Sciatic nerve (tissue), 2 donors: ENCODE measurements at regions not wholly inside any gene's neighbourhood (a gene's known extent, or its start where the extent isn't known, plus 50 kb on each side); places are given as distances from the start of the nearest gene placed in this dataset.

Source experiments
- ATAC-seq: fragments of 200-7000 bp; cut with Tn5 transposase; one replicate; pipeline ENCODE4 v1.9.1; 2020; ENCODE audit warnings: mild to moderate bottlenecking, moderate library complexity
- DNase-seq: peaks from one replicate; pipeline ENCODE4 v3.0.0-alpha.2; 2020; ENCODE audit warnings: low spot score
- intact Hi-C: fragments of 100-400 bp; cut with DNase I; formaldehyde crosslinking; loops from one replicate; pipeline ENCODE4 v1.14.2; 2022
- donor health status: DM: no; HTN: no; CAD: no.
- donor health status: DM: no; HTN: no; CAD: no.

- ATAC-seq (no peak), DNase-seq (no peak)
- intact Hi-C loops, result no loop called here
These were observed 684.9 kb upstream of the KIF2B start for GRCh38 chr17:53137869-53138268.

GRCh38 chr17:53135969-53136368 is 686.8 kb upstream of the KIF2B start:
- ATAC-seq, result no peak
- DNase-seq, result no peak
- intact Hi-C loops, result no loop called here

- ATAC-seq, result no peak
- DNase-seq, result no peak
- intact Hi-C loops, result no loop called here
These were observed 688.2 kb upstream of the KIF2B start for GRCh38 chr17:53134548-53134947.

GRCh38 chr17:53133876-53134275 is 688.9 kb upstream of the KIF2B start:
- ATAC-seq (no peak), DNase-seq (no peak)
- intact Hi-C loops, result no loop called here

DNA sequence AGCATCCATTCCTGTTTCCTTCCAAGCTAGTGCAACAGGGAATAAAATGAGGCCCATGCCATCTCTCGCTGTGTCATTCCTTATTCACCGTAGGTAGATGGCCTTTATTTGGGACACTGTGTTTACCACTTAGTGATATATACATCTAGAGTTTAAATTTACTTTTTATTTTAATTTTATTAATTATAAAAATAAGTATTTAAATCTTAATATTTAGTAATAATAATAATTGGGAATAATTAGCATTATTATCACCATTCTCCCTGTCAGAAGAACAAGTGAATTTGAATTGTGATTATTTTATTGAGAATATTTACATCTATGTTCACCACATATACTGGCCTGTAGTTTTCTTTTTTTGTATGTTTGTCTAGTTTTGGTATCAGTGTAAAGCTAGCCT is 692.9 kb upstream of the KIF2B start:
- intact Hi-C loops, result no loop called here
- no peak for ATAC-seq
- DNase-seq, result no peak

DNA sequence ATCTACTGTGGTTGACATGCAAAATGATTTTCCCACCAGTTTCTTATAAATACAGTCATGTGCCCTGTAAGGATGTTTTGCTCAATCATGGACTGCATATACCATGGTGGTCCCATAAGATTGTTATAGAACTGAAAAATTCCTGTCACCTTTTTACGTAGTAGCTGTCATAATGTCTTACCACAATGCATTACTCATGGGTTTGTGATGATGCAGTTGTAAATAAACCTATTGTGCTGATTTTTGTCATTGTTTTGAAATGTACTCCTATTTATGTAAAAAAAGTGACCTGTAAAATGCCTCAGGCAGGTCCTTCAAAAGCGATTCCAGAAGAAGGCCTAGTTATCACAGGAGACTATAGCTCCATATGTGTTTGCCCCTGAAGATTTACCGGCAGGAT is 695.4 kb upstream of the KIF2B start:
- no peak for DNase-seq
- no peak for ATAC-seq
- intact Hi-C loops, result no loop called here

DNA sequence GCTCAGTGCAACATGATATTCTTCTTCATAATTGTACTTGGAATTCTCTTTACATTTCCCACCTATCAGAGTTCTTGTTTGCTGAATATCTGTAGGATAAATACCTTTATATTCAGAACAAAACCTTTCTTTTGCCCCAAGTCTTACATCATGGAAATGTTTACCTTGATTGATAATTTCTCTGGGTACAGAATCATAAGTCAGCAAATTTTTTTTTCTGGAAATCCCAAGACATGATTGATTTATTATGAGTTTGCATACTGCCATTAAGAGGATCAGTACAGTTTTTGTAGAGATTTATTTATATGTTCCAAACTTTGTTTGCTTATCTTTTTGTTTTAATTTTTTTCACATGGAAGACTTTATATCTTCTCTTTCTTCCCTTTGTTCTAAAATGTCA is 699.8 kb upstream of the KIF2B start:
- intact Hi-C loops, result no loop called here

GRCh38 chr17:53119773-53120172 is 703.0 kb upstream of the KIF2B start:
- ATAC-seq, result no peak

More for the DNA sequence above, 699.8 kb upstream of the KIF2B start:
- no peak for DNase-seq
- no peak for ATAC-seq

GRCh38 chr17:53118948-53119347 is 703.8 kb upstream of the KIF2B start:
- ATAC-seq (no peak), DNase-seq (no peak)
- intact Hi-C loops, result no loop called here

More at GRCh38 chr17:53119773-53120172, 703.0 kb upstream of the KIF2B start:
- no peak for DNase-seq
- intact Hi-C loops, result no loop called here

GRCh38 chr17:53106886-53107285 is 715.8 kb upstream of the KIF2B start:
- intact Hi-C loops, result no loop called here
- ATAC-seq (no peak), DNase-seq (no peak)

- ATAC-seq (no peak), DNase-seq (no peak)
- intact Hi-C loops, result no loop called here
These were observed 721.0 kb upstream of the KIF2B start for GRCh38 chr17:53101706-53102105.

DNA sequence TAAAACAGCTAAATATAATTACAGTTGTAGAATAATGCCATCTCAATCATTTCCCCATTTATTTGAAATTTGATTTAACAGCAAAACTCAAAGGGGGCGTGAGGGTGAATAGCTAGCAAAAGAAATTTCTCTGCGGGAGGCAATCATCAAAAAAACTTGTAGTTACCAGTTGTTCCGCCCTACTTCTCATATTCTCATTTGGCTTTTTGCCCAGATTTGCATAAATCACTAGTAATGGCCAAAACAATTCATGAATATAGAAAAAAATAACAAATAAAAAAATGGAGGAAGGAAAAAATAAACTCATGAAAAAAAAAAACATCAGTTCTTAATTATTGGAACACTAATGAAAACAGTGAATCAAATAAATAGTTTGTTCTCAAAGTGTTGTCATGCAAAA is 722.6 kb upstream of the KIF2B start:
- DNase-seq (no peak), ATAC-seq (no peak)
- intact Hi-C loops, result no loop called here

- intact Hi-C loops, result no loop called here
- DNase-seq, result no peak
- no peak for ATAC-seq
These were observed 729.3 kb upstream of the KIF2B start for GRCh38 chr17:53093391-53093790.

DNA sequence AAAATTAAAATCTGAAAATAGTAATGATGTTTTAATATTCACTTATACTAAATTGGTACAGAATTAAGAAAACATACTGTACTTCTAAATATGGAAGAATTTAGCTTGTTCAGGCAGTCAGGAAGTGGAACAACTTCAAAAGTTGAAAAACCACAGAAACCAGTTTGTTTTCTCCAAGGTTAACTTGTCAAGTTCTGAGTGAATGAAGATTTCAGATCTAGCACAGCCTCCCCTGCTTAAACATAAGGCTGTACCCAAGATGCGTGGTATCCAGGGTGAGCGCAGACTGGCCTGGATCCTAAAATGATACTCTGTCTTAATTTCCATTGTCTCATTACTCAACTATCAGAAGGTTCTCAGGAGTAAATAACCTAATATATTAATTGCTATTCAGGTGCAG is 730.7 kb upstream of the KIF2B start:
- intact Hi-C loops, result no loop called here
- no peak for ATAC-seq
- DNase-seq, result no peak

- DNase-seq (no peak), ATAC-seq (no peak)
- intact Hi-C loops, result no loop called here
These were observed 732.0 kb upstream of the KIF2B start for GRCh38 chr17:53090770-53091169.

DNA sequence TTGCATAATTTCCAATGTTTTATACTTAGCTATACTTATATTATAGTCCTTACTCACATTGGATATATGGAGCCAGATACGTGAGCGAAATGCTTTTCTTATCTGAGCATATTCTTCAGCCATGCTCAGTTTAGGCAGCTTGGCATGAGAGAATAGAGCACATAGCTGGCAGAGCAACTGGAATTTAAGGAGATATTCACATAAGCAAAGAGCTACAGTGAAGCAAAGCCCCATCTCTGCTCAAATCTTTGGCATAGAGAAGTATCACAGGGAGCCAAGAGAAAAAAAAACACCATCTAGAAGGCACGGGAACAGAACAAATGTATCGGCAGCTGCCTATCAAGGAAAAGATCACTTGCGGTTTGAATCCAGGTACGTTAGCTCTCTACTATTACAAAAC is 734.2 kb upstream of the KIF2B start:
- intact Hi-C loops, result no loop called here
- no peak for DNase-seq

GRCh38 chr17:53061446-53061845 is 761.3 kb upstream of the KIF2B start:
- DNase-seq (no peak), ATAC-seq (no peak)
- intact Hi-C loops, result no loop called here

More for the DNA sequence above, 734.2 kb upstream of the KIF2B start:
- ATAC-seq, result no peak

DNA sequence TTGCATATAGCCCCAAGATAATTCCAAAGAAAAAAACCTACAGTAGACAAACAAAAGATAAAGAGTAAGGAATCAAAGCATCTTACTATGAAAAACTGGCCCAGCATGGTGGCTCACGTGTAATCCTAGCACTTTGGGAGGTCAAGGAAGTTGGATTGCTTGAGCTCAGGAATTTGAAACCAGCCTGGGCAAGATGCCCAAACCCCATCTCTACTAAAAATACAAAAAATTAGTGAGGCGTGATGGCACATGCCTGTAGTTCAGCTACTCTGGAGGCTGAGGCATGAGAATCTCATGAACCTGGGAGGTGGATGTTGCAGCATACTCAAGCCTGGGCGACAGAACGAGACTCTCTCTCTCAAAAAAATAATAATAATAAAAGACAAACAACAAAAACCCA is 764.7 kb upstream of the KIF2B start:
- ATAC-seq (no peak), DNase-seq (no peak)
- intact Hi-C loops, result no loop called here

DNA sequence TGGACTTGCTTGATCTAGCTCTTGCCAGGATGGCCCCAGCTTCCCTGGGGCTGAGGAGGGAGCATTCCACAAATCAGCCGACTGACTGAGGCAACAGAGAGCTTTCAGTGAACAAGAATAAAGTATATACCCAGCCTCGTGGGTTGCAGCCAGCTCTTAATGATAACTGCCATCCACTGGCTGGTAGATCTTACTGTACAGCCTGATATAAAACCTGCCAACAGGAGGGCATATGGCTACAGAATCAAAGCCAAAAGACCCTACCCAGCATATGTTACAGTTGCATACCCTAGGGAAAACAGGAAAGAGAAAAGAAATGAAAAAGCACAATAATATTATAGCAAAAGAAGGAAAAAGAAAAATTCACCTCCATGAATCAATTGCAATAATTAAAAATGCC is 775.9 kb upstream of the KIF2B start:
- DNase-seq, result no peak
- intact Hi-C loops, result no loop called here
- no peak for ATAC-seq

DNA sequence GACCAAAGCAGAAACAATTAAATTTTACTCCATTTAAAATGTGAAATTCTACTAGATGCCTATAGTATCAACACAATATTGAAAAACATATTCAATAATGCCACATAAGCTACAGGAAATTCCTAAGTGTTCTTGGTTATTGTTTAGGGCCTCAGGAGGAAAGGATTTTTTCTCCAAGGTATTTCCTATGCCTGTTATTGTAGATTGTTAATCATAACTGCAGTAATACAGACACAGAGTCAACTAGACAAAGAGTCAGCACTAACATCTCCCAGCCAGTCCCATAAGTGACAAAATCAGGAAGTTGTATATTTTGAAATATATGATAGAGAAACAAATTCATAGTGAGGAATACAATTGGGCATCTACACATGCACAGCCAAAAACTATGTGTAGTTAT is 782.7 kb upstream of the KIF2B start:
- intact Hi-C loops, result no loop called here
- no peak for DNase-seq
- no peak for ATAC-seq

DNA sequence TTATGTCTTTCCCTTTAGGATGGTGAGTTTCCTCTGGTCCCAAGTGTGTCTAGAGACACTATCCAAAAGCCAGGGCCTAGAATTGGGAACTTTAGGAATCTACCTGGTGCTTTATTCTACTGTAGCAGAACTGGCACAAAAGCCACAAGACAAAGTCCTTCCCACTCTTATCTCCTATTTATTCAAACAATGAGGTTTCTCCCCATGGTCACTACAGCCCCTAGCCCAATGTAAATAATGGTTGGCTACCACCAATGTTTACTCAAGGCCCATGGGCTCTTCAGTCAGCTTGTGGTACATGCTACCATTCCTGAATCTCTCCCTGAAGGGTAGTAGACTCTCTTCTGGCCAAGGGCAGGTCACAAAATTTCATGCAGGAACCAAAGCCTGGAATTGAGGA is 789.4 kb upstream of the KIF2B start:
- intact Hi-C loops, result no loop called here
- ATAC-seq, result no peak
- DNase-seq, result no peak

GRCh38 chr17:53032861-53033271 is 789.9 kb upstream of the KIF2B start:
- intact Hi-C loops, result no loop called here
- ATAC-seq (peak; percentile 41), DNase-seq (no peak)
